Stimulated activated naive CD4-positive, alpha-beta T cell (primary cell): ENCODE measurements at regions not wholly inside any gene's neighbourhood (a gene's known extent, or its start where the extent isn't known, plus 50 kb on each side); places are given as distances from the start of the nearest gene placed in this dataset.

ENCODE experiments used
- DNase-seq, 6 experiments: peaks; one replicate each; lab custom pipeline; 2025; lab: John Stamatoyannopoulos, UW

GRCh38 chr13:30107521-30108136 is 199.7 kb downstream of the KATNAL1 start:
- DNase-seq: no peak

GRCh38 chr13:30107121-30107520 is 200.2 kb downstream of the KATNAL1 start:
- no peak for DNase-seq

GRCh38 chr13:30105381-30105780 is 202.0 kb downstream of the KATNAL1 start:
- DNase-seq: no peak

GRCh38 chr13:30103161-30103840 is 204.1 kb downstream of the KATNAL1 start:
- no peak for DNase-seq

- DNase-seq: no peak
These were observed 207.1 kb downstream of the KATNAL1 start for GRCh38 chr13:30100226-30100625.

- no peak for DNase-seq
These were observed 209.7 kb downstream of the KATNAL1 start for GRCh38 chr13:30097701-30098100.

- DNase-seq: no peak
These were observed 210.3 kb downstream of the KATNAL1 start for GRCh38 chr13:30097089-30097488.

- DNase-seq: no peak
These were observed 213.3 kb downstream of the KATNAL1 start for GRCh38 chr13:30094015-30094414.

- DNase-seq: no peak
These were observed 214.1 kb downstream of the KATNAL1 start for GRCh38 chr13:30093236-30093635.

- DNase-seq: no peak
These were observed 215.7 kb downstream of the KATNAL1 start for GRCh38 chr13:30091691-30092090.

GRCh38 chr13:30091035-30091434 is 216.3 kb downstream of the KATNAL1 start:
- no peak for DNase-seq

GRCh38 chr13:30088312-30088855 is 219.0 kb downstream of the KATNAL1 start:
- no peak for DNase-seq

- DNase-seq: no peak
These were observed 222.3 kb downstream of the KATNAL1 start for GRCh38 chr13:30085087-30085486.

GRCh38 chr13:30082391-30082790 is 225.0 kb downstream of the KATNAL1 start:
- no peak for DNase-seq

GRCh38 chr13:30081331-30081730 is 226.0 kb downstream of the KATNAL1 start:
- DNase-seq: no peak

GRCh38 chr13:30079501-30079900 is 227.8 kb downstream of the KATNAL1 start:
- DNase-seq: no peak

- no peak for DNase-seq
These were observed 227.6 kb upstream of the UBL3 start for GRCh38 chr13:30078059-30078458.

GRCh38 chr13:30077240-30077735 is 226.9 kb upstream of the UBL3 start:
- no peak for DNase-seq

- no peak for DNase-seq
These were observed 224.7 kb upstream of the UBL3 start for GRCh38 chr13:30074955-30075614.

GRCh38 chr13:30074431-30074830 is 224.0 kb upstream of the UBL3 start:
- DNase-seq: no peak

- DNase-seq: no peak
These were observed 222.4 kb upstream of the UBL3 start for GRCh38 chr13:30072818-30073186.

- no peak for DNase-seq
These were observed 221.8 kb upstream of the UBL3 start for GRCh38 chr13:30071969-30072817.
